SK-N-SH (cell line): ENCODE measurements at regions not wholly inside any gene's neighbourhood (a gene's known extent, or its start where the extent isn't known, plus 50 kb on each side); places are given as distances from the start of the nearest gene placed in this dataset.

ENCODE experiments used
- CTCF ChIA-PET: fragments of 300-600, 350-600 bp; formaldehyde crosslinking; extraction: SDS; loops from one replicate; lab custom pipeline; 2021; lab: Yijun Ruan, JAX
- POLR2A ChIA-PET: fragments of 350-600 bp; sonication (Branson Sonifier 250); formaldehyde crosslinking; extraction: SDS; loops from one replicate; lab custom pipeline; 2020; ENCODE audit warnings: antibody characterized with exemption, inconsistent platforms; lab: Yijun Ruan, JAX
- DNase-seq: peaks from one replicate; pipeline ENCODE4 v3.0.0; 2012
- H2AFZ ChIP-seq: fragments of 200-600 bp; sonication (generic); 2 replicates; pipeline ENCODE4 v1.8.1; 2016; ENCODE audit warnings: antibody characterized with exemption, mild to moderate bottlenecking, low read depth
- H3F3A ChIP-seq: fragments of 200-600 bp; sonication (generic); replicated peaks from 2 replicates; pipeline ENCODE3; 2016; ENCODE audit warnings: antibody characterized with exemption, mild to moderate bottlenecking; ENCODE audit not compliant: insufficient read depth
- H3K27ac ChIP-seq, 2 experiments: fragments of 200-500 bp in 1 of 2; fragments of 200-600 bp in 1 of 2; sonication (Bioruptor generic) in 1 of 2; sonication (generic), shearing (Covaris generic) in 1 of 2; 2 replicates each; pipeline versions ENCODE4 v1.5.1 to v1.6.1; 2014 to 2016; ENCODE audit warnings: low read depth in 2 of 2, inconsistent platforms in 1 of 2, low read length in 1 of 2, mild to moderate bottlenecking in 1 of 2, mixed read lengths in 1 of 2
- H3K27me3 ChIP-seq: fragments of 200-600 bp; sonication (generic), shearing (Covaris generic); 2 replicates; pipeline ENCODE4 v1.6.1; 2016; ENCODE audit warnings: mixed run types; ENCODE audit not compliant: insufficient read depth
- H3K36me3 ChIP-seq, 2 experiments: fragments of 200-500 bp in 1 of 2; fragments of 200-600 bp in 1 of 2; sonication (Bioruptor generic) in 1 of 2; sonication (generic) in 1 of 2; replicated peaks in 1 of 2; 2 replicates each; pipeline versions ENCODE3 to v1.5.1; 2014 to 2016; ENCODE audit warnings: low read length in 1 of 2, mild to moderate bottlenecking in 1 of 2; ENCODE audit not compliant: insufficient read depth in 2 of 2, control insufficient read depth in 1 of 2
- H3K4me1 ChIP-seq, 2 experiments: fragments of 200-500 bp in 1 of 2; fragments of 200-600 bp in 1 of 2; sonication (Bioruptor generic) in 1 of 2; sonication (generic), shearing (Covaris generic) in 1 of 2; 2 replicates each; pipeline versions ENCODE4 v1.5.1 to v1.6.1; 2014 to 2016; ENCODE audit warnings: low read depth in 1 of 2, low read length in 1 of 2, mixed run types in 1 of 2; ENCODE audit not compliant: insufficient read depth in 2 of 2, control insufficient read depth in 1 of 2
- H3K4me2 ChIP-seq: fragments of 200-600 bp; sonication (generic), shearing (Covaris generic); 2 replicates; pipeline ENCODE4 v1.6.1; 2017; ENCODE audit warnings: mixed run types
- H3K4me3 ChIP-seq, 2 experiments: fragments of 200-500 bp in 1 of 2; fragments of 200-600 bp in 1 of 2; sonication (Bioruptor generic) in 1 of 2; sonication (generic), shearing (Covaris generic) in 1 of 2; 2 replicates each; pipeline versions ENCODE4 v1.5.1 to v1.8.1; 2014 to 2016; ENCODE audit warnings: low read depth in 2 of 2, inconsistent platforms in 1 of 2, low read length in 1 of 2, mild to moderate bottlenecking in 1 of 2, mixed read lengths in 1 of 2, moderate library complexity in 1 of 2
- H3K79me2 ChIP-seq: fragments of 200-600 bp; sonication (generic); 2 replicates; pipeline ENCODE4 v1.8.1; 2017; ENCODE audit warnings: mild to moderate bottlenecking; ENCODE audit not compliant: insufficient read depth
- H3K9ac ChIP-seq: fragments of 200-600 bp; sonication (generic); 2 replicates; pipeline ENCODE4 v1.6.1; 2017; ENCODE audit warnings: mixed run types
- H3K9me2 ChIP-seq: fragments of 200-600 bp; sonication (generic); 2 replicates; pipeline ENCODE4 v1.6.1; 2017; ENCODE audit warnings: mixed run types
- H3K9me3 ChIP-seq: fragments of 200-600 bp; sonication (generic); 2 replicates; pipeline ENCODE4 v1.6.1; 2017; ENCODE audit warnings: mixed run types, mild to moderate bottlenecking, moderate library complexity
- H4K20me1 ChIP-seq: fragments of 200-600 bp; sonication (generic); 2 replicates; pipeline ENCODE4 v1.6.1; 2017; ENCODE audit warnings: mild to moderate bottlenecking, mixed run types; ENCODE audit not compliant: insufficient read depth
- ELF1 ChIP-seq: IDR thresholded peaks from 2 replicates; pipeline ENCODE4 v1.4.0; 2012
- EP300 ChIP-seq, 2 experiments: IDR thresholded peaks; 2 replicates each; pipeline versions ENCODE4 v1.4.0 to v1.6.1; 2012; ENCODE audit warnings: borderline replicate concordance in 1 of 2, low read depth in 1 of 2, low read length in 1 of 2
- EZH2phosphoT487 ChIP-seq: fragments of 200-600 bp; sonication (generic); IDR thresholded peaks from 2 replicates; pipeline ENCODE4 v1.6.1; 2017; ENCODE audit warnings: low read depth, mixed run types, mild to moderate bottlenecking, antibody characterized with exemption, moderate library complexity, borderline replicate concordance
- FOSL2 ChIP-seq: IDR thresholded peaks from 2 replicates; pipeline ENCODE4 v1.4.0; 2012; ENCODE audit warnings: low read depth, mild to moderate bottlenecking, moderate library complexity, borderline replicate concordance
- GABPA ChIP-seq: IDR thresholded peaks from 2 replicates; pipeline ENCODE4 v1.4.0; 2012; ENCODE audit warnings: low read depth, mild to moderate bottlenecking
- IRF3 ChIP-seq: fragments of 150-350 bp; IDR thresholded peaks from 2 replicates; pipeline ENCODE4 v1.6.1; 2016; ENCODE audit warnings: mild to moderate bottlenecking, low read depth, low read length
- RCOR1 ChIP-seq: fragments of 150-350 bp; IDR thresholded peaks from 2 replicates; pipeline ENCODE4 v1.6.1; 2017; ENCODE audit warnings: antibody characterized with exemption, low read length
- TAF1 ChIP-seq: IDR thresholded peaks from 2 replicates; pipeline ENCODE4 v1.6.1; 2012; ENCODE audit warnings: low read depth, mild to moderate bottlenecking, low read length, moderate library complexity, borderline replicate concordance
- TCF12 ChIP-seq: IDR thresholded peaks from 2 replicates; pipeline ENCODE4 v1.4.0; 2012
- ZBTB33 ChIP-seq: IDR thresholded peaks from 2 replicates; pipeline ENCODE4 v1.4.0; 2012; ENCODE audit warnings: low read depth, borderline replicate concordance
- WGBS: methylation state at CpG from one replicate; pipeline ENCODE4 v1.1.6; 2017; ENCODE audit warnings: low lambda C conversion rate; 5-methylcytosine and 5-hydroxymethylcytosine counted together

- Histone ChIP-seq H3K27ac (no peak overlapping the region), H3K4me2 (no peak overlapping the region), H4K20me1 (no peaks in the 10 kb centered on the region), H3K79me2 (no peaks in the 10 kb centered on the region), H3K36me3 (no peaks in the 10 kb centered on the region), H3K9me2 (no peaks in the 10 kb centered on the region), H2AFZ (no peak overlapping the region), H3K4me3 (no peak overlapping the region), H3K9me3 (no peaks in the 10 kb centered on the region), H3K4me1 (no peaks in the 10 kb centered on the region), H3F3A (no peaks in the 10 kb centered on the region), H3K9ac (no peak overlapping the region), H3K27me3 (no peaks in the 10 kb centered on the region)
- TF ChIP-seq TCF12 (no peak), FOSL2 (no peak), EZH2phosphoT487 (no peak), RCOR1 (no peak), EP300 (IDR thresholded peaks at IDR 0.05; ENCODE audit: borderline replicate concordance in 1 of 2, low read depth in 1 of 2, low read length in 1 of 2) (no peak), TAF1 (no peak), GABPA (no peak)
- WGBS = 78% methylated on average over 9 of the region's 11 CpGs
- CTCF ChIA-PET = no interaction called here
- POLR2A ChIA-PET = no interaction called here
- no peak for DNase-seq
Observed at GRCh38 chr7:152911922-152912321, 152.4 kb downstream of the ACTR3B start.

- POLR2A ChIA-PET = no interaction called here
- no peaks in the 10 kb centered on the region for H3K9me3 ChIP-seq
Observed at GRCh38 chr7:152912511-152912910, 153.0 kb downstream of the ACTR3B start.

More at GRCh38 chr7:152912511-152912910, 153.0 kb downstream of the ACTR3B start:
- Histone ChIP-seq H3K27me3 (no peaks in the 10 kb centered on the region), H3K4me3 (no peak overlapping the region), H3F3A (no peaks in the 10 kb centered on the region), H4K20me1 (no peaks in the 10 kb centered on the region), H2AFZ (no peak overlapping the region), H3K4me2 (no peak overlapping the region), H3K79me2 (no peaks in the 10 kb centered on the region), H3K36me3 (no peaks in the 10 kb centered on the region), H3K4me1 (no peaks in the 10 kb centered on the region), H3K27ac (no peak overlapping the region), H3K9me2 (no peaks in the 10 kb centered on the region), H3K9ac (no peak overlapping the region)
- TF ChIP-seq ELF1 = no peak
- no peak for TF ChIP-seq IRF3
- no peak for TF ChIP-seq ZBTB33
- DNase-seq = no peak
- 53% methylated on average over 5 of the region's 5 CpGs for WGBS
- CTCF ChIA-PET = no interaction called here
